Left ventricle myocardium superior (tissue), 1 donor: ENCODE measurements at regions not wholly inside any gene's neighbourhood (a gene's known extent, or its start where the extent isn't known, plus 50 kb on each side); places are given as distances from the start of the nearest gene placed in this dataset.
"Not testable (repeated sequence)": the region's sequence is repeated elsewhere in the genome, so short reads cannot be mapped to it uniquely, and the experiment has no call there.

Source experiments
- ATAC-seq: fragments of 200-7000 bp; cut with Tn5 transposase; one replicate; pipeline ENCODE4 v1.9.1; 2020; ENCODE audit warnings: mild to moderate bottlenecking, moderate library complexity
- DNase-seq: peaks from one replicate; pipeline ENCODE4 v3.0.0-alpha.2; 2020
- intact Hi-C: fragments of 100-400 bp; cut with micrococcal nuclease; formaldehyde crosslinking; loops from one replicate; pipeline ENCODE4 v1.11.0; 2022
- donor health status: DM: no; HTN: yes; CAD: no; lungs with severe emphysema.

DNA sequence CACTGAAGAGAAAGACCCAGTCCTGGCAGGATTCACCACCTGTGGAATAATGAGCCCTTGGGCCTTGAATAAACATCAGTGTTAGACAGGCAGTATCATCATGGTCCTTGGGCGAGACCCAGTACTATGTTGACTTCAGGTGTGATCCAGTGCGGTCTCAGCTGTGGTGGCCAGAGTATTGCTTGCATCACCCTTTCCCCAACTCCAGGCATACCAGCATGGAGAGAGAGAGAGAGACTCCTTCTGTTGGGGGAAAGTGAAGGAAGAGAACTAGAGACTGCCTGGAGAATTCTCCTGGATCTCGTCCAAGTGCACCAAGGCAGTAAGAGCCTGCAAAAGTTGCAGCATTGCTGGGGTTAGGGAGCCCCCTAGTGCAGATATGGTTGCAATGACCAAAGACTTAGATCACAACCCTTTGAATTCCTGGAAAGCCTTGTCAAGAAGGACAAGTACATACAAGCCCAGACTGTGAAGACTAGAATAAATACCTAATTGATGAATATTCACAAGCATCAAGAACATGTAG, 61.1 kb upstream of the VAMP7 start:
- ATAC-seq = peak; percentile 86
- DNase-seq = peak; percentile 31
- intact Hi-C loops = no loop called here

DNA sequence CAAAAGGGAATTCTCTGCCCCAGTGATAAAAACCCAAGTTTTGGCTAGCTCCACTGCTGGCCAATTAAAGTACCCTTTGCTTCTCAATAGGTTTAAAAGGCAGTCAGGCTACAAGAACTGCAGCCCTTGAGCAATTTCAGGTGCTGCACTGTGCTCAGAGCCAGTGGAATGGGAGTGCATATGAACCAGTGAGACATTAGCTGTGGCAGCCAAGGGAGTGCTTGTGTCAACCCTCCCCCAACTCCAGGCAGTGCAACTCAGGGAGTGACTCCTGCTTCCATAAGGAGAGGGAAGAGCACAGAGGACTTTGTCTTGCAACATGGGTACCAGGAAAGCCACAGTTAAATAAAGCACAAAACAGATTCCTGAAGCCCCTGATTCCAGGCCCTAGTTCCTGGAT, 61.6 kb upstream of the VAMP7 start:
- no peak for DNase-seq
- no peak for ATAC-seq
- intact Hi-C loops = no loop called here

DNA sequence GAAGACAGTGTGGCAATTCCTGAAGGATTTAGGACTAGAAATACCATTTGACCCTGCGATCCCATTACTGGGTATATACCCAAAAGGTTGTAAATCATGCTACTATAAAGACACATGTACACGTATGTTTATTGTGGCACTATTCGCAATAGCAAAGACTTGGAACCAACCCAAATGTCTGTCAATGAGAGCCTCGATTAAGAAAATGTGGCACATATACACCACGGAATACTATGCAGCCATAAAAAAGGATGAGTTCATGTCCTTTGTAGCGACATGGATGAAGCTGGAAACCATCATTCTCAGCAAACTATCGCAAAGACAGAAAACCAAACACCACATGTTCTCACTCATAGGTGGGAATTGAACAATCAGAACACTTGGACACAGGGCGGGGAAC, 66.8 kb upstream of the VAMP7 start:
- intact Hi-C loops, ATAC-seq: not testable (repeated sequence)

DNA sequence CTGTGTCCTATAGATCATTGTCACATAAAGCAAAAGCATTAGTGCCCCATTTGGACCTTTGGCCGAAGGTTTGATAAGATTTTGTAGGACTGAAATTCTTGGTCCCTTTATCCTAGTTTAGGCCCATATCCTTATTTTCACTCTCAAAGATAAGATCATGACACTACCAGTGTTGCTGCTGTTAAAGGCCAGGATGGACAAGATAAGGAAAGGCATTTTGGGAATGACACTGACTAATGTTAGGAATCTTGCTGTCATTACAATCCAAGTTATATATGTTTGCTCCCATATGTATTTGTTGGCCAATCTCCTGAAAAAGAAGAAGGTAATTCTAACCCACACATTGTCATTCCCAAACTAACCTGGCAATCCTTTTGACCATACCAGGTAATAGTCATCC, 101.3 kb upstream of the VAMP7 start:
- ATAC-seq (no peak), DNase-seq (no peak)
- intact Hi-C loops = no loop called here

More for the DNA sequence above, 66.8 kb upstream of the VAMP7 start:
- DNase-seq = not testable (repeated sequence)

DNA sequence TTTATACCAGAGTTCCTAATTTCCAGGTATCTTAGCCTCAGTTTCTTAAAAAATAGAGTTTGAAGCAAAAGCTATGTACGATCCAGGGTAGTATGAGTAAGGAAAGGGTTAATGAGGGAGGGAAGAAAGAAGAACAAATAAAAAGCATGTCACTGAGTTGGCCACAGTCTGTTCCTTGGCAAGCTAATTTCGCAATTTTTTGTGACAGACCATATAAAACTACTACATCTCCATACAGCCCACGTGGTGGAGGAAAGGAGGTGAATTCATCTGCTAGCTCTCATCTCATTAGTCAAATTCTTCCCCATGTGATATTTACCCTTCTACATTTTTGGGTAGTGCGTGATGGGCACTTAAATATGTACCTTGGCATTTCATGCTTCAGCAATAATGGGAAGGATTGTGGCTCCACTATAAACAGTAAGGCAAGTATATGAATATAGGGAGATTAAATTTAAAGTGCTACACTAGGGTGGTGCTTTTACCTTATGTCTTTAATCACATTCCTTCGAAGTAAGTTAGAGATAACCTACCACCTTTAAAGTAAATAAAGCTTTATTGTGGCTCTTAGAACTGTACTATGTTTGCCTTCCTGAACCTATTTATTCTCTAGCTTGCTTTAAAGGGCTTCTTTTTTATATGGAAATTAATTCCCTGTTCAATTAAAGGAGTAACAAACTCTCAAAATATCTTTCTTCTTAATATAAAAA, 102.1 kb upstream of the VAMP7 start:
- DNase-seq (no peak), ATAC-seq (no peak)
- intact Hi-C loops = no loop called here

DNA sequence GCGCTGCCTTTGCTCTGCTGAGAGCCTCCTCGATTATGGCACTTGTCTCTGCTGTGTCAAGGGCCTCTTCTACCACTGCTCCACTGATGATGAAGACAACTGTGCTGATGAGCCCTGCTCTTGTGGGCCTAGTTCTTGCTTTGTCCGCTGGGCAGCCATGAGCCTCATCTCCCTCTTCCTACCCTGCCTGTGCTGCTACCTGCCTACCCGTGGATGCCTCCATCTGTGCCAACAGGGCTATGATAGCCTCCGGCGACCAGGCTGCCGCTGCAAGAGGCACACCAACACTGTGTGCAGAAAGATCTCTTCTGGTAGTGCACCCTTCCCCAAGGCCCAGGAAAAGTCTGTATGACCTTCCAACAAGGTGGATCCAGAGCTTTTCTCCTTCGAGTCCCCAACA, 106.8 kb upstream of the VAMP7 start:
- DNase-seq (no peak), ATAC-seq (no peak)
- intact Hi-C loops = no loop called here

DNA sequence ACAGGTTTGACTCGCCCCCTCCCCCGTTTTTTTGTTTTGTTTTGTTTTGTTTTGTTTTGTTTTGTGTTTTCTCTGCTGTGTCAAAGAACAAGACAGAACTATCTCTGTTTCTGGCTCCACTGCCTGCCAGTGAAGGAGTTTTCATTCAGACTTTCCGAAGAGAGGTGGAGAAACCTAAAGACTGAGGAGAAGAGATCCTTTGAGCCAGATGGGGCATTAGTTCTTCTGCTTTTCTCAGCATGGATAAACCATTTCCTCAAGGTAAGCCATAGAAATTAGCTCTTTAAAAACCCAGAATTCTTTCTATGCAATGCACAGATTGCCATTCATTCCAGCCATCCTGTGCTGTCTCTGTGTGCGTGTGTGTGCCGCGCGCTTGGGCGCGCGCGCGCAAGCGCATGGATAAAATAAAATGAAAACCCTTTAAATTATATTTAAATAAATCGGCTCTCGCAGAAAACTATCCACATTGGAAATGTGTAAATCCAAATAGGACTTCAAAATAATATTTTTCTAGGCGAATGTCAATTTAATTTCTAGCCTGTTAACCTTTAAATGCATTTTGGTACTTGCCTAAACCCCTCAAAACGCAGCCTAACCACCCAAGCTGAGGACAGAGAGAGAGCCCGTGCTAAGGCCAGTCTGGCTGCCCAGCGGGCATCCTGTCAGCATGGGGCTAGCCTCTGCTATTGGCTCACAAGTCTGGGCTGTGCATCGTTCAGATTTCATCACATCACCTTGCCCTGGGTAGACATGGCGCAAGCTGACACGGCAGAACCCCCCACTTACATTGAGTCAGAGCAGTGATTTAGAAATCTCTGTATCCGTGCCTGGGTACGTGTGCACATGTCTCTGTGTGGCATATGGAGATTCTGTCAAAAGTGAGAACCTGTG, 113.0 kb upstream of the VAMP7 start:
- peak; percentile 48 for ATAC-seq
- intact Hi-C loops = no loop called here
- no peak for DNase-seq

DNA sequence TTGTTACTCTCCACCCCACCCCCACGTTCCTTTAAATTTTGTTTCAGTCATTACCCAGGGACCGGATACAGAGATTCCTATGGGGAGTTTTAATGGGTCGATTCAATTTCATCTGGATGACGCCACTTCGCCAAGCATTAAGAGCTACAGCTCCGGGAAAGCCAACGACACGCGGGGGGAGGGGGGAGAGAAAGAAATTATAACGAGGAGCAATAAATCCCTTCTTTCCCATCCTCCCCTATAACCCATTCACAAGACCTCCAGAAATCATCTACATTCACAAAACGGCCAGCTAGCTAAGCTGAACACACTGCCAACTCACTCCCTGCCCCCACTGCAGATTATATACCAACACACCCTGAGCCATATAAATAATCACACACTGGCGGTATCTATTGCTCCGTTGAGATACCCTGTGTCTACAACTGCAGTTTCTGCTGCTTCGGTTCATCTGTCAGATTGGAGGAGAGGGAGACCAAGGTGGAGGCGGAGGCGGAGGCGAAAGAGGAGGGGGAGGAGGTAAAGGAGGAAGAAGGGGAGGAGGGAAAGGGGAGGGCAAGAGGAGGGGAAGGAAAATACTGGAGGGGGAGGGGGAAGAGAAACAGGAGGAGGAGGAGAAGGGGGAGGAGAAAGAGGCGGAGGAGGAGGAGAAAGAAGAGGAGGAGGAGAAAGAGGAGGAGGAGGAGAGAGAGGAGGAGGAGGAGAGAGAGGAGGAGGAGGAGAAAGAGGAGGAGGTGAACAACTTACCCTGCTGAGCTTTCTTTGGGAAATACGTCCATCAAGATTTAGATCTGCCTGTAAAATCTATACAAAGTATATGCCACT, 113.9 kb upstream of the VAMP7 start:
- peak; percentile 96 for ATAC-seq
- intact Hi-C loops = no loop called here

DNA sequence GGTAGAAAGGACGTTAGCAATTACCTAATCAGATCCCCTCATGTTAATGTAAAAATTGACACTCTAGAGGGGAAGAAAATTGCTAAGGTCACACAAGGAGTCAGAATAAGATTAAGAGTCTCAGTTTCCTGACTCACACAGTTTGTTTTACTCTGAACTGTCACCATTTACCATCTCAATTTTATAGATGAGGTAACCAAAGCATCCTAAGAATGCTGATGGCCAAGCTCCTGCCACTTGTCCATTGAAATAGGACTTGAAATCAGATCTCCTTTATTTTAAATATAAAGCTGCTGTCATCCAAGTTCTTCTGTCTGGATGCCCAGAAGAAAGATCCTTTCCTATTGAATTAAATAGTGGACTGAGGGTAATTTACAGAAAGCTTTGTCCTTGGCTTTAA, 114.8 kb upstream of the VAMP7 start:
- DNase-seq (no peak), ATAC-seq (no peak)
- intact Hi-C loops = no loop called here

More for the DNA sequence above, 113.9 kb upstream of the VAMP7 start:
- peak; percentile 51 for DNase-seq

DNA sequence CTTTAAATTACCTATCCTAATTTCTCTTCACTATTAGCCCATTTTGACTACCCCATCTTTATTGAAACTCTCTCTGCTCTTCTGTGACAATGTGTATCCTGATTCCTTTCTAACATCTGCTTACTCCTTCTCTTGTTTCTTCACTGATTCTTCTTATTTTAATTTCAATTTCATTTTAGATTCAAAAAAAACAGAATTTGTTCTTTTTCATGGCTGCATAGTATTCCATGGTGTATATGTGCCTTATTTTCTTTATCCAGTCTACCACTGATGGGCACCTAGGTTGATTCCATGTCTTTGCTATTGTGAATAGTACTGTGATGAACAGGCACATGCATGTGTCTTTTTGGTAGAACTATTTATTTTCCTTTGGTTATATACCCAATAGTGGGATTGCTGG, 120.0 kb upstream of the VAMP7 start:
- no peak for ATAC-seq
- no peak for DNase-seq
- intact Hi-C loops = no loop called here

DNA sequence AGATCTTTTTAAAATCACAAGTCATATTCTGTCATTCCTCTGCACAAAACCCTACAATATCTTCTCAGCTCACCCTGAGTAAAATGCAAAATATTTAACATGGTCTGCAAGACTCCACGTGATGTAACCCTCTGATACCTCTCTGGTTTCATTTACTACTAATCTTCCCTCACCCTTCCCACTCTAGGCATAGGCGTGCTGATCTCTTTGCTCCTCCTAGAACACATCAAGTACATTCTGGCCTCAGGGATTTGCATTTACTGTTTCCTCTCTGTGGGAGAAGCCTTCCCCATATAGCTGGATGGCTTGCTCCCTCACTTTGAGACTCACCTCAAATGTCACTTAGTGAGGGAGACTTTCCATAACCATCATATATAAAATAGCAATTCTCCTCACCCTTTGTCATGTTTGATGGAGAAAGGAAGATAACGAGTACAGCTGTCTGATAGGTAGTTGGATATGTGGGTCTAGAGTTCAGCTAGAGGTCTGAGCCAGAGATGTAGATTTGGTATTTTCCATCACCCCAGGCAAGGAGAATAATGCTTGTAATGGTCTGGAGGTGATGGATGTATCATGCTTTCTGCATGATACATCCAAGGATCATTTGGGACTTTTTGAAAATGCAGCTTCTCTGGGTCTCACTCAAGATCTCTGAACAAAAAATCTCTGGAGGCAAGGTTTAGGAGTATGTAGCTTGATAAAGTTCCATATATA, 123.9 kb upstream of the VAMP7 start:
- no peak for DNase-seq
- intact Hi-C loops = no loop called here
- ATAC-seq = no peak

DNA sequence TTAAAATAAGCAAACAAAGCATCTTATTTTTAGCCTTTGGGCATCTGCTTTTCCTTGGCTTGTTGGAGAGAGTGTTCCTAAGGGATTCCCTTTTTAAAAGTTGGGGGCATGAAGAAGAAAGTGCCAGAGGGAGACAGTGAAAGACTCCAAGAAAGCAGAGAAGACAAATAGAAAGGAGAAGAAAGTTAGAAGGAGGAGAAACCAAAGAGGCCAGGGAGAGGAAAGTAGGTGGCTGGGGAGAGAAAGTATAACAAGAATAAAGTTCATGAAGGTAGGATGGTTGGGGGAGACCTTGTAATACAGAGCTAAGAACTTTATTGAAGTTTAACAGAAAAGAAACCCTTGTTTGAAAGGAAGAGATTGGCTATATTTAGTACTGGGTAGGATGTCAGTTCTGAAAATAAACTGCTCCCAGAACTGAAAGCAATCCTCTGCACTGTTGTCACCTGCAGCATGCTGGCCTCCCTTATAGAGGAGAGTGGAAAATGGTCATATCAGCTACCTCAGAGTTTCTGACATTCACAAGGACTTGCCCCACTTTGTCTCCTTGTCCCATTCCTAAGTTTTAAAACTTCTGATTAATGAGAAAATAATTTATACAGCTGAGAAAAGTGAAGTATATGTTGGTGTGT, 125.3 kb upstream of the VAMP7 start:
- no peak for DNase-seq
- ATAC-seq = peak; percentile 93
- intact Hi-C loops = no loop called here

DNA sequence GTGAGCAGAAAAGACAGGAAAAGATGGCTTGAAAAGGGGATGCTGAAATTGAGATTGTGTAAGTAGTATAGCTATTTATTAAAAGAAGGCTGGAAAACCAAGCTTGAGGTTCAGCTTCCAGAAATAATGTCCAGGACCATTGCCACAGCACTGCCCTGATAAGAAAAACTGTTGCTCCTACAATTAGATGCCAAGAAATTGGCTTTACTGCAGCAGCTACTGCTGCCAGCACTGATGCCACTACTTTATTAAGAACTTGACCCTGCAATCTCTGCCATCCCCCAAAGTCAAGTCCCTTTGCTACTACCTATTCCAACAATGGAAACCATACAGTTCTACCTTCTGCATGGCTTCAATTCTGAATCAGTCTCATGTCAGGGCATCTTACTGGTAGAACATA, 130.0 kb upstream of the VAMP7 start:
- ATAC-seq (peak; percentile 74), DNase-seq (no peak)
- intact Hi-C loops = no loop called here

DNA sequence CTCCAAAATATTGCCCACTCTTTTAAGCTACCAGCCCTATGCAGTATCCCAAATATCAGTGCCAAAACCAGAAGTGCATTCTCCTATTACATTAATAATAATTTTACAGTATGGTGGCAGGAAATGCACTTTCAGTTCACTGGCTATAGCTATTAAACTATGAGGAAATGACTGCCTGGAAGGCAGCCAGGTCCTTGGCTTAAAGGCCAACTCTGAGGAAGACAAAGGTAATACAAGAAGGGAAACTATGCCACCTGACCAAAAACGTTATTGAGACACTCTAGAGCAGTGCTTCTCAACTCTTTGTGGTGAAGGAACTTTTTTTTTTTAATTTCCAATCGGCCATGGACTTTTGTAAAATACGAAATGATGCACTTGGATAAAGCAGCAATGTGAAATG, 133.6 kb upstream of the VAMP7 start:
- intact Hi-C loops = no loop called here
- DNase-seq = peak; percentile 41
- ATAC-seq = peak; percentile 33

DNA sequence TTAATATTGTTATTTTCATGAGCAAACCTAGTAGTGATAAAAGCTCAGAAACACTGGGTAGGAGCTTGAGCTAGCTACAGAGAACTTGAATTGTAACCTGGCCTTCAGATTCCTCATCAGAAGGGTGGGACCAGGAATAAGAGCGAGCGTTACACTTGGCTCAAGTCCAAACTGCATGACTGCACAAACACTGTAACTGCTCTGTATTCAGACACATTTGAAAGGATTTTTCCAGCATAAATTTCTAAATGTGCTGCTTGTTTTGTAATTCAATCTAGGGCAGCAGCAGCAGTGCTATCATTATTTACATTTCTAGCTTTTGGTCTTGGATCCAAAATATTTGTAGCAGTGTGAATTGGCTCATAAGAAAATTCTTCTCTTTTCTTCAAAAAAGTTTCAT, 133.0 kb upstream of the TMLHE start:
- intact Hi-C loops = no loop called here
- DNase-seq (peak; percentile 23), ATAC-seq (peak; percentile 47)

DNA sequence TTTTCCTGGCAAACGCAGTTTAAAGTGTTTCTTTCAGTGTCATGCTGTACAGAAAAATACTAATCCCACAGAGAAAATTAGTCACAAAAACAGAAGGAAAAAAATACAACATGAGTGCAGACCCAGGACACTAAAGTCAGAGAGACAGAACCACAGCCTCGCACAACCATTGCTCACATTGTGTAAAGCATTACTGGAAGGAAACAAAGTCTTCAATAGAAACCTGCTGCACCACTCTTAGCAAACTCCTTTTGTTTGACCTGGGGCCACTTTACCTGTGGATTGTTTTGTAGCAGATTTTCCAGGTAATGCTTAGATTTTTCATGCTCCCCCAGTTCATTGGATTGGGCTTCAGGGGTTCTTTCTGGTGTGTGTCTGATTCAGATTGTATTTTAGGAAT, 131.8 kb upstream of the TMLHE start:
- intact Hi-C loops = no loop called here
- no peak for ATAC-seq
- DNase-seq = no peak

DNA sequence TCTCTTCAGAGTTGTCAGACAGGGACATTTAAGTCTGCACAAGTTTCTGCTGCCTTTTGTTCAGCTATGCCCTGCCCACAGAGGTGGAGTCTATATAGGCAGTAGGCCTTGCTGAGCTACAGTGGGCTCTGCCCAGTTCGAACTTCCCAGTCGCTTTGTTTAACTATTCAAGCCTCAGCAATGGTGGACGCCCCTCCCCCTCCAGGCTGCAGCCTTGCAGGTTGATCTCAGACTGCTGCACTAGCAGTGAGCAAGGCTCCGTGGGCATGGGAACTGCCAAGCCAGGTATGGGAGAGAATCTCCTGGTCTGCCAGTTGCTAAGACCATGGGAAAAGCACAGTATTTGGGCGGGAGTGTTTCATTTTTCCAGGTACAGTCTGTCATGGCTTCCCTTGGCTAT, 115.6 kb upstream of the TMLHE start:
- DNase-seq, ATAC-seq, intact Hi-C loops: not testable (repeated sequence)

DNA sequence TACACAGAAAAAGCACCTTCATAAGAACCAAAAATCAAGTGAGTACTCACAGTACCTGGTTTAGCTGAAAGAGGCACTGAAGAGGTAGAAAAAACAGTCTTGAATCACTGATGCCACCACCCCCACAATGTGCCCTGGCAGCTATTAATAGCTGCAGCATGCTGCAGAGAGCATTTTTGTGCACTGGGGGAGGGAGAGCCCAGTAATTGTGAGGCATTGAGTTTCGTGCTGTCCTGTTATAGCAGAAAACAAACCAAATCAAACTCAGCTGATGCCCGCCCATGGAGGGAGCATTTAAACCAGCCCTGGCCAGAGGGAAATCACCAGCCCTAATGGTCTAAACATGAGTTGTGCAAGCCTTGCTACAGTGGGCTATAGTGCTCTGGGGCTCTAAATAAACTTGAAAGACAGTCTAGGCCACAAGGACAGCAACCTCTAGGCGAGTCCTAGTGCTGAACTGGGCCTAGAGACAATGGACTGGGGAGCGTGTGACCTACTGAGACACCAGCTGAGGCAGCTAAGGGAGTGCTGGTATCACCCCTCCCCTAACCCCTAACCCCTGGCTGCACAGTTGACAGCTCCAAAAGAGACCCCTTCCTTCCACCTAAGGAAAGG, 106.3 kb upstream of the TMLHE start:
- DNase-seq (peak; percentile 45), ATAC-seq (peak; percentile 96)
- intact Hi-C loops = no loop called here
